ENCODE measurements at regions not wholly inside any gene's neighbourhood (a gene's known extent, or its start where the extent isn't known, plus 50 kb on each side); places are given as distances from the start of the nearest gene placed in this dataset.

- TF ChIP-seq EZH2phosphoT487 (conservative IDR thresholded peaks at IDR 0.05; ENCODE audit: low read length) (no peak), CTCF (IDR thresholded peaks at IDR 0.05; ENCODE audit: insufficient read depth, low read length, poor library complexity, severe bottlenecking) (no peak)
- Histone ChIP-seq H3K9ac (ENCODE audit: low read length) (no peak overlapping the region), H3K9me2 (replicated peaks; ENCODE audit: insufficient read depth, low read length) (no peaks in the 10 kb centered on the region)
Observed at GRCh38 chr18:24935896-24936295, 416.1 kb downstream of the ZNF521 start.

GRCh38 chr18:24936691-24937090 is 415.3 kb downstream of the ZNF521 start:
- Histone ChIP-seq H3K4me2 (ENCODE audit: low read depth, low read length, poor library complexity, severe bottlenecking) (no peak overlapping the region), H3K27ac (ENCODE audit: low read depth, low read length) (no peak overlapping the region), H4K20me1 (ENCODE audit: low read depth, low read length) (no peaks in the 10 kb centered on the region), H3K27me3 (ENCODE audit: low read length) (no peaks in the 10 kb centered on the region), H3K4me3 (ENCODE audit: insufficient read depth, low read length, poor library complexity, severe bottlenecking) (no peak overlapping the region), H3K36me3 (ENCODE audit: low read length) (no peaks in the 10 kb centered on the region), H3F3A (ENCODE audit: insufficient read depth) (no peaks in the 10 kb centered on the region), H3K9me3 (ENCODE audit: insufficient read depth, low read length) (no peaks in the 10 kb centered on the region), H2AFZ (ENCODE audit: low read depth, low read length, severe bottlenecking) (no peak overlapping the region), H3K9me2 (replicated peaks; ENCODE audit: insufficient read depth, low read length) (no peaks in the 10 kb centered on the region), H3K79me2 (ENCODE audit: insufficient read depth, low read length) (no peaks in the 10 kb centered on the region), H3K9ac (ENCODE audit: low read length) (no peak overlapping the region)
- TF ChIP-seq CTCF (IDR thresholded peaks at IDR 0.05; ENCODE audit: insufficient read depth, low read length, poor library complexity, severe bottlenecking), result no peak
- TF ChIP-seq EZH2phosphoT487 (conservative IDR thresholded peaks at IDR 0.05; ENCODE audit: low read length), result no peak

More at GRCh38 chr18:24935896-24936295, 416.1 kb downstream of the ZNF521 start:
- no peaks in the 10 kb centered on the region for H3K79me2 ChIP-seq (ENCODE audit: insufficient read depth, low read length)
- no peak overlapping the region for H3K4me2 ChIP-seq (ENCODE audit: low read depth, low read length, poor library complexity, severe bottlenecking)
- H3K27me3 ChIP-seq (ENCODE audit: low read length), result no peaks in the 10 kb centered on the region
- no peaks in the 10 kb centered on the region for H3K9me3 ChIP-seq (ENCODE audit: insufficient read depth, low read length)
- H4K20me1 ChIP-seq (ENCODE audit: low read depth, low read length), result no peaks in the 10 kb centered on the region
- H3K27ac ChIP-seq (ENCODE audit: low read depth, low read length), result no peak overlapping the region
- H3F3A ChIP-seq (ENCODE audit: insufficient read depth), result no peaks in the 10 kb centered on the region
- no peak overlapping the region for H2AFZ ChIP-seq (ENCODE audit: low read depth, low read length, severe bottlenecking)
- no peaks in the 10 kb centered on the region for H3K36me3 ChIP-seq (ENCODE audit: low read length)
- H3K4me3 ChIP-seq (ENCODE audit: insufficient read depth, low read length, poor library complexity, severe bottlenecking), result no peak overlapping the region

- no peaks in the 10 kb centered on the region for H3K36me3 ChIP-seq (ENCODE audit: low read length)
- no peaks in the 10 kb centered on the region for H3K27me3 ChIP-seq (ENCODE audit: low read length)
- no peaks in the 10 kb centered on the region for H3K9me2 ChIP-seq (replicated peaks; ENCODE audit: insufficient read depth, low read length)
- no peaks in the 10 kb centered on the region for H4K20me1 ChIP-seq (ENCODE audit: low read depth, low read length)
- H3F3A ChIP-seq (ENCODE audit: insufficient read depth), result no peaks in the 10 kb centered on the region
- H3K9ac ChIP-seq (ENCODE audit: low read length), result no peak overlapping the region
- no peaks in the 10 kb centered on the region for H3K79me2 ChIP-seq (ENCODE audit: insufficient read depth, low read length)
- no peak overlapping the region for H3K4me2 ChIP-seq (ENCODE audit: low read depth, low read length, poor library complexity, severe bottlenecking)
- no peak overlapping the region for H3K4me3 ChIP-seq (ENCODE audit: insufficient read depth, low read length, poor library complexity, severe bottlenecking)
- no peak overlapping the region for H2AFZ ChIP-seq (ENCODE audit: low read depth, low read length, severe bottlenecking)
- TF ChIP-seq CTCF (IDR thresholded peaks at IDR 0.05; ENCODE audit: insufficient read depth, low read length, poor library complexity, severe bottlenecking) (no peak), EZH2phosphoT487 (conservative IDR thresholded peaks at IDR 0.05; ENCODE audit: low read length) (no peak)
- no peak overlapping the region for H3K27ac ChIP-seq (ENCODE audit: low read depth, low read length)
- no peaks in the 10 kb centered on the region for H3K9me3 ChIP-seq (ENCODE audit: insufficient read depth, low read length)
Observed at GRCh38 chr18:24937639-24938275, 414.2 kb downstream of the ZNF521 start.
